DOHH2 (cell line): ENCODE measurements at regions not wholly inside any gene's neighbourhood (a gene's known extent, or its start where the extent isn't known, plus 50 kb on each side); places are given as distances from the start of the nearest gene placed in this dataset.

ENCODE experiments used
- EZH2phosphoT487 ChIP-seq: fragments of 200-600 bp; sonication (generic); IDR thresholded peaks from 2 replicates; pipeline ENCODE4 v1.6.1; 2017; ENCODE audit warnings: borderline replicate concordance, mild to moderate bottlenecking, antibody characterized with exemption, low read length, moderate library complexity, mixed read lengths
- TF ChIP-seq, protein P1 (sequence below): fragments of 200-600 bp; sonication (generic); IDR thresholded peaks from one replicate; pipeline ENCODE4 v1.5.1; 2014; ENCODE audit warnings: antibody characterized with exemption, mild to moderate bottlenecking, low read depth, low read length; ENCODE audit not compliant: poor library complexity, severe bottlenecking

DNA sequence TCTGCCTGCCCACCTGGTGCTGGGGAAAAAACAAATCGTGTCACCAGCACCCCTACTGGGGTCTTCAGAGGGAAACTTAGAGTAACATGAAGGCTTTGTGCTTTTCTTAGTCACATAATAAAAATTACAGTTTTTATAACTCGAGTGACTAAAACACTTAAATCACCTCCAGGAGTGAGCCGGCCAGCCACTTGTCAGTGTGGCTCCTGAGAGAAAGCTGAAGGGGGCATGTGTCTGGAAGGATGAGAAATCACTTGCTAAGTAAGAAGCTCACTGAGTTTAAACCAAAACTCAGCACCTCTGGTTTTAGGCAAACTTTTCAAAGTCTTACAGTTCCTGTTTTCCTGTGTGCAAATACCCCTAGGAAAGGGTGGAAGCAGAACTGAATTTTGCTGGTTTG lies 372.2 kb downstream of the CDH26 start:
- TF ChIP-seq, protein P1, sequence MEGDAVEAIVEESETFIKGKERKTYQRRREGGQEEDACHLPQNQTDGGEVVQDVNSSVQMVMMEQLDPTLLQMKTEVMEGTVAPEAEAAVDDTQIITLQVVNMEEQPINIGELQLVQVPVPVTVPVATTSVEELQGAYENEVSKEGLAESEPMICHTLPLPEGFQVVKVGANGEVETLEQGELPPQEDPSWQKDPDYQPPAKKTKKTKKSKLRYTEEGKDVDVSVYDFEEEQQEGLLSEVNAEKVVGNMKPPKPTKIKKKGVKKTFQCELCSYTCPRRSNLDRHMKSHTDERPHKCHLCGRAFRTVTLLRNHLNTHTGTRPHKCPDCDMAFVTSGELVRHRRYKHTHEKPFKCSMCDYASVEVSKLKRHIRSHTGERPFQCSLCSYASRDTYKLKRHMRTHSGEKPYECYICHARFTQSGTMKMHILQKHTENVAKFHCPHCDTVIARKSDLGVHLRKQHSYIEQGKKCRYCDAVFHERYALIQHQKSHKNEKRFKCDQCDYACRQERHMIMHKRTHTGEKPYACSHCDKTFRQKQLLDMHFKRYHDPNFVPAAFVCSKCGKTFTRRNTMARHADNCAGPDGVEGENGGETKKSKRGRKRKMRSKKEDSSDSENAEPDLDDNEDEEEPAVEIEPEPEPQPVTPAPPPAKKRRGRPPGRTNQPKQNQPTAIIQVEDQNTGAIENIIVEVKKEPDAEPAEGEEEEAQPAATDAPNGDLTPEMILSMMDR = no peak
- no peak for TF ChIP-seq EZH2phosphoT487
